ENCODE measurements at regions not wholly inside any gene's neighbourhood (a gene's known extent, or its start where the extent isn't known, plus 50 kb on each side); places are given as distances from the start of the nearest gene placed in this dataset.

DNA sequence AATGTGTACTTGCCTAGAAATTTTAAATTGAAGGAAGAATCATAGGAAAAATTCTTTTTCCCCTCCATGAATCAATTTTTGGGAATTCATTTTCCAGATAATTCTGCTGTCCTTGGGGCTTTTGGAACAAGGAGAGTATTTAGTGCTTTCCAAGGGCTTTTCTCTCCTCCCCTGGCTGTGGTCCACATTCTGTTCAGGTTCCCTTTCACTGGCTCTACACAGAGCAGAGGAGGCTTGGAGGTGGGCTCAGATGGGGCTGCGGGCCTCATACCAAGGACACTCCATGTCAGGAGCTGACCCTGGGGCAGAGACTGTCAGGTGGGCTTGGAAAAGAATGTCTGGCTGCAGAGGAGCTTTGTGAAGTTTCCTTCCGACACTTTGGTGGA is 128.1 kb downstream of the GADD45G start:
- no CpG with 5 or more reads among the region's 2 CpGs for WGBS (ENCODE audit: extremely low coverage, insufficient coverage, insufficient read length)
- H2BK5ac ChIP-seq (ENCODE audit: low read depth, low read length, poor library complexity), result no peak overlapping the region
- H3K4me2 ChIP-seq (ENCODE audit: low read length), result no peak overlapping the region
- no peak overlapping the region for H3K14ac ChIP-seq (ENCODE audit: low read length)
- H3K23ac ChIP-seq (ENCODE audit: low read length), result no peak overlapping the region
- no peak overlapping the region for H2BK120ac ChIP-seq (ENCODE audit: insufficient read depth, low read length, poor library complexity)
- H3K36me3 ChIP-seq (ENCODE audit: control insufficient read depth in 1 of 2, insufficient read depth in 2 of 2, low read length in 2 of 2), result no peaks in the 10 kb centered on the region
- H3K79me1 ChIP-seq (ENCODE audit: low read length), result peaks cover 14% of the 10 kb centered on the region
- H3K4me3 ChIP-seq (ENCODE audit: low read depth, low read length), result no peak overlapping the region
- H3K79me2 ChIP-seq (ENCODE audit: control insufficient read depth, insufficient read depth, low read length, poor library complexity), result no peaks in the 10 kb centered on the region
- no peak for DNase-seq
- H3K9ac ChIP-seq (ENCODE audit: low read length), result no peak overlapping the region
- no peak overlapping the region for H3K27ac ChIP-seq (ENCODE audit: low read depth, low read length)
- peaks cover 4% of the 10 kb centered on the region for H3K9me3 ChIP-seq (ENCODE audit: insufficient read depth, low read depth, low read length)
- H3K4ac ChIP-seq (ENCODE audit: low read depth, low read length), result no peak overlapping the region
- H3K4me1 ChIP-seq (ENCODE audit: control insufficient read depth in 1 of 2, insufficient read depth in 2 of 2, low read length in 2 of 2), result peaks cover 4 to 6% of the 10 kb centered on the region in 2 experiments
- no peak overlapping the region for H2AK5ac ChIP-seq (ENCODE audit: low read length)
- no peak overlapping the region for H3K18ac ChIP-seq (ENCODE audit: low read length)
- H4K12ac ChIP-seq (ENCODE audit: low read depth, low read length), result no peak overlapping the region
- peak overlapping the region; percentile 28 for H4K91ac ChIP-seq (ENCODE audit: low read depth, low read length)
- no peak overlapping the region for H4K8ac ChIP-seq (ENCODE audit: low read depth, low read length)
- H2AFZ ChIP-seq (ENCODE audit: insufficient read depth, low read length, poor library complexity), result no peak overlapping the region
- H2BK12ac ChIP-seq (ENCODE audit: low read length), result peak overlapping the region; percentile 59
- H3K27me3 ChIP-seq (ENCODE audit: insufficient read depth, low read length), result no peaks in the 10 kb centered on the region

- peak; percentile 32 to 65 for DNase-seq
- Histone ChIP-seq H3K14ac (ENCODE audit: low read length) (no peak overlapping the region), H2BK12ac (ENCODE audit: low read length) (no peak overlapping the region), H3K79me1 (ENCODE audit: low read length) (peaks cover 11% of the 10 kb centered on the region), H3K4ac (ENCODE audit: low read depth, low read length) (no peak overlapping the region), H3K9ac (ENCODE audit: low read length) (no peak overlapping the region), H2BK5ac (ENCODE audit: low read depth, low read length, poor library complexity) (no peak overlapping the region), H3K36me3 (ENCODE audit: control insufficient read depth in 1 of 2, insufficient read depth in 2 of 2, low read length in 2 of 2) (no peaks in the 10 kb centered on the region), H3K27ac (ENCODE audit: low read depth, low read length) (no peak overlapping the region), H4K12ac (ENCODE audit: low read depth, low read length) (no peak overlapping the region), H3K4me2 (ENCODE audit: low read length) (no peak overlapping the region), H2BK120ac (ENCODE audit: insufficient read depth, low read length, poor library complexity) (no peak overlapping the region), H3K18ac (ENCODE audit: low read length) (no peak overlapping the region), H4K8ac (ENCODE audit: low read depth, low read length) (no peak overlapping the region), H2AFZ (ENCODE audit: insufficient read depth, low read length, poor library complexity) (no peak overlapping the region), H3K27me3 (ENCODE audit: insufficient read depth, low read length) (no peaks in the 10 kb centered on the region), H3K4me1 (ENCODE audit: control insufficient read depth in 1 of 2, insufficient read depth in 2 of 2, low read length in 2 of 2) (peaks cover 7 to 10% of the 10 kb centered on the region in 2 experiments), H3K23ac (ENCODE audit: low read length) (no peak overlapping the region), H3K9me3 (ENCODE audit: insufficient read depth, low read depth, low read length) (peaks cover 5% of the 10 kb centered on the region), H2AK5ac (ENCODE audit: low read length) (no peak overlapping the region), H3K79me2 (ENCODE audit: control insufficient read depth, insufficient read depth, low read length, poor library complexity) (no peaks in the 10 kb centered on the region), H4K91ac (ENCODE audit: low read depth, low read length) (no peak overlapping the region), H3K4me3 (ENCODE audit: low read depth, low read length) (no peak overlapping the region)
- WGBS (ENCODE audit: extremely low coverage, insufficient coverage, insufficient read length), result no CpG with 5 or more reads among the region's 10 CpGs
Measured at GRCh38 chr9:89734600-89735041, 129.8 kb downstream of the GADD45G start.

DNA sequence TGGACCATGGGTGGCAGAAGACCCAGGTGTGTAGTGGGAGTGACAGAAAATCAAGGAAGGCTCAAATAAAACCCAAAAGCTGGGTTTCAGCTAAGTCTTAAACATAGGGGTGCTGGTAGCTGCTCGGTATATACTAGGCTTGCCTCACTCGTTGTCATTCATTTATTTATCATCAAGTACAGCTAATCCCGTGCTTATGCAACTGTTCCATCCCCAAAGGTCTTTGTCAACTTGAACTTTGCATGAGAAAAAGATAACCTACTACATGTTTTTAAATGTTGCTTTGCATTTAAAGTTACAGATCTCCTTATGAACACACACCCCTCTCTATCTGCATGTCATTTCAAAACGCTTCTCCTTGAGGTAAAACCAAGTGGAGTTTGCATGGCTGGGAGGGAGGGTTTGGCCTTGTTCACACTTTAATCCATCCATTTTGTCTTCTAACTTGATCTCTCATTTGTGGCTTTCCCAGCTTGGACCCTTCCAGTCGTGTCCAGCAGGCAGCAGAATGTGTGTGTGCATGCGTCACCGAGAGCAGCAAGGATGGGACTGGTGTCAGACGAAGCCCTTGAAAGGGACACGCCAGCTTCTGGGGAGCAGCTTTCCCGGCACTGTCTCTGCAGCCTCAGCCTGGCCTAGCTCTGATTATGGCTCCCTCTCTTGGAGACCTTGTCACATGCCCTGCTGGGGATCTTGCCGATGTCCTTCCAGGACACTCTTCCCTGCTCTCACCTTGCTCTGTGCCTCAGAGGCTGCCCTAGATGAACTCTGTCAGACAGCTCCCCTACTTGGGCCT is 133.5 kb downstream of the GADD45G start:
- peak overlapping the region; percentile 54 for H2AK5ac ChIP-seq (ENCODE audit: low read length)
- no peak for DNase-seq
- no peak overlapping the region for H4K8ac ChIP-seq (ENCODE audit: low read depth, low read length)
- no peak overlapping the region for H4K12ac ChIP-seq (ENCODE audit: low read depth, low read length)
- H3K9ac ChIP-seq (ENCODE audit: low read length), result no peak overlapping the region
- peaks cover 19% of the 10 kb centered on the region for H3K79me1 ChIP-seq (ENCODE audit: low read length)
- H2AFZ ChIP-seq (ENCODE audit: insufficient read depth, low read length, poor library complexity), result no peak overlapping the region
- no peak overlapping the region for H3K27ac ChIP-seq (ENCODE audit: low read depth, low read length)
- no peak overlapping the region for H3K4me2 ChIP-seq (ENCODE audit: low read length)
- H3K4me1 ChIP-seq (ENCODE audit: control insufficient read depth in 1 of 2, insufficient read depth in 2 of 2, low read length in 2 of 2), result peaks cover 18 to 20% of the 10 kb centered on the region in 2 experiments
- no CpG with 5 or more reads among the region's 11 CpGs for WGBS (ENCODE audit: extremely low coverage, insufficient coverage, insufficient read length)
- no peaks in the 10 kb centered on the region for H3K27me3 ChIP-seq (ENCODE audit: insufficient read depth, low read length)
- H2BK5ac ChIP-seq (ENCODE audit: low read depth, low read length, poor library complexity), result no peak overlapping the region
- peak overlapping the region; percentile 33 for H4K91ac ChIP-seq (ENCODE audit: low read depth, low read length)
- peak overlapping the region; percentile 48 for H2BK12ac ChIP-seq (ENCODE audit: low read length)
- H3K36me3 ChIP-seq (ENCODE audit: control insufficient read depth in 1 of 2, insufficient read depth in 2 of 2, low read length in 2 of 2), result no peaks in the 10 kb centered on the region
- peak overlapping the region; percentile 51 for H3K14ac ChIP-seq (ENCODE audit: low read length)
- peak overlapping the region; percentile 12 for H3K18ac ChIP-seq (ENCODE audit: low read length)
- H3K23ac ChIP-seq (ENCODE audit: low read length), result no peak overlapping the region
- peak overlapping the region; percentile 3 for H3K4ac ChIP-seq (ENCODE audit: low read depth, low read length)
- H2BK120ac ChIP-seq (ENCODE audit: insufficient read depth, low read length, poor library complexity), result peak overlapping the region; percentile 33
- H3K79me2 ChIP-seq (ENCODE audit: control insufficient read depth, insufficient read depth, low read length, poor library complexity), result peaks cover 4% of the 10 kb centered on the region
- H3K9me3 ChIP-seq (ENCODE audit: insufficient read depth, low read depth, low read length), result peaks cover 1% of the 10 kb centered on the region
- no peak overlapping the region for H3K4me3 ChIP-seq (ENCODE audit: low read depth, low read length)

- Histone ChIP-seq H3K14ac (ENCODE audit: low read length) (peak overlapping the region; percentile 45), H3K4ac (ENCODE audit: low read depth, low read length) (no peak overlapping the region), H3K36me3 (ENCODE audit: control insufficient read depth in 1 of 2, insufficient read depth in 2 of 2, low read length in 2 of 2) (no peaks in the 10 kb centered on the region), H3K79me1 (ENCODE audit: low read length) (peaks cover 25% of the 10 kb centered on the region), H3K79me2 (ENCODE audit: control insufficient read depth, insufficient read depth, low read length, poor library complexity) (peaks cover 4% of the 10 kb centered on the region), H3K27me3 (ENCODE audit: insufficient read depth, low read length) (no peaks in the 10 kb centered on the region), H3K4me1 (ENCODE audit: control insufficient read depth in 1 of 2, insufficient read depth in 2 of 2, low read length in 2 of 2) (peaks cover 23 to 24% of the 10 kb centered on the region in 2 experiments), H3K9ac (ENCODE audit: low read length) (no peak overlapping the region), H3K9me3 (ENCODE audit: insufficient read depth, low read depth, low read length) (peaks cover 2% of the 10 kb centered on the region), H2BK5ac (ENCODE audit: low read depth, low read length, poor library complexity) (peak overlapping the region; percentile 18), H2AK5ac (ENCODE audit: low read length) (peak overlapping the region; percentile 36), H3K4me3 (ENCODE audit: low read depth, low read length) (no peak overlapping the region), H3K23ac (ENCODE audit: low read length) (no peak overlapping the region), H3K18ac (ENCODE audit: low read length) (no peak overlapping the region), H4K12ac (ENCODE audit: low read depth, low read length) (no peak overlapping the region), H3K4me2 (ENCODE audit: low read length) (no peak overlapping the region), H2AFZ (ENCODE audit: insufficient read depth, low read length, poor library complexity) (no peak overlapping the region), H3K27ac (ENCODE audit: low read depth, low read length) (no peak overlapping the region), H2BK12ac (ENCODE audit: low read length) (peak overlapping the region; percentile 74), H4K8ac (ENCODE audit: low read depth, low read length) (no peak overlapping the region), H4K91ac (ENCODE audit: low read depth, low read length) (peak overlapping the region; percentile 75), H2BK120ac (ENCODE audit: insufficient read depth, low read length, poor library complexity) (peak overlapping the region; percentile 31)
- no CpG with 5 or more reads among the region's 4 CpGs for WGBS (ENCODE audit: extremely low coverage, insufficient coverage, insufficient read length)
- DNase-seq, result peak in 1 of 2 donors; percentile 18
Measured at GRCh38 chr9:89739511-89739910, 134.7 kb downstream of the GADD45G start.
